ENCODE measurements at regions not wholly inside any gene's neighbourhood (a gene's known extent, or its start where the extent isn't known, plus 50 kb on each side); places are given as distances from the start of the nearest gene placed in this dataset.

DNA sequence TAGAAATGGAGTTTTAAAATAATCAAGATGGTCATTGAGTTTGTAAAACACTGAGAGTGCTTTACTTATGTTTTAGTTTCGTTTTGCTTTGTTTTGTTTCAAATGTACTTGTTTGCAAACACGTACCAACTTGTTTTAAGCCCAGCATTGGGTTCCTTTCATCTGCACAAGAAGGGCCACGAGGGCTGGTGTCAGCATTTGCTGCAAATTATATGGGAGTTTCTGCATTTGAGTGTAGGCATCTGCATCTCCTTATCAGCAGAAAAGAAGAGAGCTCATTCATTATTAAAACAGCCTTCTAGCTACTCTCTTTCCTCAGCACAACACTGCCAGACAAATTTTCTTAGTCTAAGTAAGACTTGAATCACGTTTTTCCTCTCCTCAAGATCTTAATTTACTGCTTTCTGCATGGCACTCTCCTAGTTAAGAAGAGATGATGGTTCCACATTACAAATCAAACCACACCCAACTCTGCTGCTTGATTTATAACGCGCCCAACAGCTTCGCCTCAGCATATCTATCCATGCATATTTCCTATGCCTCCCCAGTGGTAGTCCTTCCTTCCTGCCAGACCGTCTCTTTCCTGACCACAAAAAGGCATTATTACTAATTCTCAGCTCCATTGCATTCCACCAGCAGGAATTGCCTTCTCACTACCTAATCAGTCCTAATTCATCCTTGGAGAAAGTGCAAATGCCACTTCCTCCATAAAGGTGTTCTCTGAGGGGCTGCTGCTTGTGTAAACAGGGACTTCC is 95.2 kb upstream of the CAST start:
- TF ChIP-seq, protein P1, sequence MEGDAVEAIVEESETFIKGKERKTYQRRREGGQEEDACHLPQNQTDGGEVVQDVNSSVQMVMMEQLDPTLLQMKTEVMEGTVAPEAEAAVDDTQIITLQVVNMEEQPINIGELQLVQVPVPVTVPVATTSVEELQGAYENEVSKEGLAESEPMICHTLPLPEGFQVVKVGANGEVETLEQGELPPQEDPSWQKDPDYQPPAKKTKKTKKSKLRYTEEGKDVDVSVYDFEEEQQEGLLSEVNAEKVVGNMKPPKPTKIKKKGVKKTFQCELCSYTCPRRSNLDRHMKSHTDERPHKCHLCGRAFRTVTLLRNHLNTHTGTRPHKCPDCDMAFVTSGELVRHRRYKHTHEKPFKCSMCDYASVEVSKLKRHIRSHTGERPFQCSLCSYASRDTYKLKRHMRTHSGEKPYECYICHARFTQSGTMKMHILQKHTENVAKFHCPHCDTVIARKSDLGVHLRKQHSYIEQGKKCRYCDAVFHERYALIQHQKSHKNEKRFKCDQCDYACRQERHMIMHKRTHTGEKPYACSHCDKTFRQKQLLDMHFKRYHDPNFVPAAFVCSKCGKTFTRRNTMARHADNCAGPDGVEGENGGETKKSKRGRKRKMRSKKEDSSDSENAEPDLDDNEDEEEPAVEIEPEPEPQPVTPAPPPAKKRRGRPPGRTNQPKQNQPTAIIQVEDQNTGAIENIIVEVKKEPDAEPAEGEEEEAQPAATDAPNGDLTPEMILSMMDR (IDR thresholded peaks at IDR 0.05): no peak
- no peak for TF ChIP-seq POLR2A (IDR thresholded peaks at IDR 0.05)
- no peak for TF ChIP-seq EP300 (IDR thresholded peaks at IDR 0.05)

Measured in tibial nerve (tissue), 4 donors.